Esophagus squamous epithelium (tissue), 4 donors: ENCODE measurements at regions not wholly inside any gene's neighbourhood (a gene's known extent, or its start where the extent isn't known, plus 50 kb on each side); places are given as distances from the start of the nearest gene placed in this dataset.

Experiments
- CTCF ChIP-seq, 6 experiments: fragments of 450-650 bp in 4 of 6; fragments of 200-600 bp in 2 of 6; sonication (generic) in 2 of 6; IDR thresholded peaks; one replicate each; pipeline ENCODE4 v1.5.1; 2016 to 2019; ENCODE audit warnings: antibody characterized with exemption in 6 of 6, mild to moderate bottlenecking in 4 of 6, moderate library complexity in 4 of 6
- POLR2A ChIP-seq, 4 donors: fragments of 450-650 bp; IDR thresholded peaks; one replicate each; pipeline ENCODE4 v1.6.1; 2017; ENCODE audit warnings: antibody characterized with exemption in 4 of 4, mild to moderate bottlenecking in 4 of 4, moderate library complexity in 3 of 4

- no peak for TF ChIP-seq CTCF (IDR thresholded peaks at IDR 0.05)
- TF ChIP-seq POLR2A (IDR thresholded peaks at IDR 0.05): no peak
These were observed 456.2 kb upstream of the DAB2 start for GRCh38 chr5:39880985-39881384.
